ENCODE measurements at regions not wholly inside any gene's neighbourhood (a gene's known extent, or its start where the extent isn't known, plus 50 kb on each side); places are given as distances from the start of the nearest gene placed in this dataset.

- TF ChIP-seq, protein P1, sequence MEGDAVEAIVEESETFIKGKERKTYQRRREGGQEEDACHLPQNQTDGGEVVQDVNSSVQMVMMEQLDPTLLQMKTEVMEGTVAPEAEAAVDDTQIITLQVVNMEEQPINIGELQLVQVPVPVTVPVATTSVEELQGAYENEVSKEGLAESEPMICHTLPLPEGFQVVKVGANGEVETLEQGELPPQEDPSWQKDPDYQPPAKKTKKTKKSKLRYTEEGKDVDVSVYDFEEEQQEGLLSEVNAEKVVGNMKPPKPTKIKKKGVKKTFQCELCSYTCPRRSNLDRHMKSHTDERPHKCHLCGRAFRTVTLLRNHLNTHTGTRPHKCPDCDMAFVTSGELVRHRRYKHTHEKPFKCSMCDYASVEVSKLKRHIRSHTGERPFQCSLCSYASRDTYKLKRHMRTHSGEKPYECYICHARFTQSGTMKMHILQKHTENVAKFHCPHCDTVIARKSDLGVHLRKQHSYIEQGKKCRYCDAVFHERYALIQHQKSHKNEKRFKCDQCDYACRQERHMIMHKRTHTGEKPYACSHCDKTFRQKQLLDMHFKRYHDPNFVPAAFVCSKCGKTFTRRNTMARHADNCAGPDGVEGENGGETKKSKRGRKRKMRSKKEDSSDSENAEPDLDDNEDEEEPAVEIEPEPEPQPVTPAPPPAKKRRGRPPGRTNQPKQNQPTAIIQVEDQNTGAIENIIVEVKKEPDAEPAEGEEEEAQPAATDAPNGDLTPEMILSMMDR (IDR thresholded peaks at IDR 0.05), result no peak
- no peak for TF ChIP-seq ZFX (IDR thresholded peaks at IDR 0.05; ENCODE audit: borderline replicate concordance)
Measured at GRCh38 chr9:127561491-127562278, 50.4 kb upstream of the STXBP1 start.

All from 22Rv1 (cell line).